ENCODE measurements at regions not wholly inside any gene's neighbourhood (a gene's known extent, or its start where the extent isn't known, plus 50 kb on each side); places are given as distances from the start of the nearest gene placed in this dataset.

GRCh38 chr5:2095011-2095410, 212.3 kb upstream of the IRX4 start:
- FAIRE-seq, result no peak
- no peak overlapping the region for H3K4ac ChIP-seq (replicated peaks; ENCODE audit: insufficient read length, low read depth, low read length)
- no peak overlapping the region for H2BK120ac ChIP-seq (replicated peaks; ENCODE audit: low read depth, low read length)
- no peak for TF ChIP-seq BACH1 (IDR thresholded peaks at IDR 0.05; ENCODE audit: low read length)
- TF ChIP-seq SAP30 (IDR thresholded peaks at IDR 0.05; ENCODE audit: insufficient read depth, insufficient replicate concordance, low read length), result no peak
- no peak for TF ChIP-seq ATF3 (IDR thresholded peaks at IDR 0.05; ENCODE audit: insufficient read depth, low read depth, low read length)
- no peak for TF ChIP-seq EGR1 (IDR thresholded peaks at IDR 0.05; ENCODE audit: borderline replicate concordance, low read depth, low read length)
- TF ChIP-seq FOSL1 (IDR thresholded peaks at IDR 0.05; ENCODE audit: insufficient read depth, low read depth, low read length), result no peak
- no peak for TF ChIP-seq BRCA1 (IDR thresholded peaks at IDR 0.05; ENCODE audit: low read depth, low read length)
- TF ChIP-seq CEBPB (IDR thresholded peaks at IDR 0.05; ENCODE audit: low read depth, low read length), result no peak
- TF ChIP-seq RNF2 (IDR thresholded peaks at IDR 0.05; ENCODE audit: borderline replicate concordance, low read depth, low read length, missing control alignments, poor library complexity, severe bottlenecking), result no peak
- no peak for TF ChIP-seq SP4 (IDR thresholded peaks at IDR 0.05; ENCODE audit: low read length)
- no peak for TF ChIP-seq USF2 (IDR thresholded peaks at IDR 0.05; ENCODE audit: low read length)
- no peak for TF ChIP-seq RAD21 (IDR thresholded peaks at IDR 0.05 in 1 of 2, conservative IDR thresholded peaks at IDR 0.05 in 1 of 2; ENCODE audit: low read depth in 2 of 2, low read length in 2 of 2)
- no peak for TF ChIP-seq EZH2 (IDR thresholded peaks at IDR 0.05; ENCODE audit: low read depth, low read length, severe bottlenecking)
- TF ChIP-seq POLR2A (IDR thresholded peaks at IDR 0.05; ENCODE audit: control extremely low read depth in 1 of 2, low read depth in 2 of 2, low read length in 2 of 2), result no peak

More at GRCh38 chr5:2095011-2095410, 212.3 kb upstream of the IRX4 start:
- Histone ChIP-seq H3K4me2 (ENCODE audit: insufficient read depth in 1 of 2, low read depth in 2 of 2, low read length in 2 of 2) (no peak overlapping the region), H4K8ac (ENCODE audit: extremely low read depth, insufficient read depth, low read length) (no peak overlapping the region), H2BK20ac (ENCODE audit: low read length) (no peak overlapping the region), H3K23ac (ENCODE audit: insufficient read length) (no peak overlapping the region), H2BK5ac (ENCODE audit: low read depth, low read length) (no peak overlapping the region), H4K5ac (ENCODE audit: insufficient read length, low read depth, low read length) (no peak overlapping the region), H3K23me2 (ENCODE audit: low read depth, low read length) (no peaks in the 10 kb centered on the region), H2BK15ac (ENCODE audit: low read length) (no peak overlapping the region), H3K9me3 (ENCODE audit: insufficient read depth in 2 of 2, low read depth in 1 of 2, low read length in 1 of 2) (no peaks in the 10 kb centered on the region), H3K18ac (ENCODE audit: extremely low read depth, low read length) (no peak overlapping the region), H4K91ac (replicated peaks; ENCODE audit: insufficient read length, low read length) (no peak overlapping the region), H4K20me1 (replicated peaks in 1 of 2; ENCODE audit: control insufficient read depth in 1 of 2, insufficient read depth in 2 of 2, low read length in 2 of 2) (no peaks in the 10 kb centered on the region), H3K27ac (ENCODE audit: low read depth, low read length) (no peak overlapping the region), H3K36me3 (ENCODE audit: control insufficient read depth in 2 of 4, insufficient read depth in 4 of 4, low read length in 3 of 4) (no peaks in the 10 kb centered on the region), H3K9ac (replicated peaks in 1 of 4; ENCODE audit: extremely low read depth in 1 of 4, low read depth in 3 of 4, low read length in 3 of 4) (no peak overlapping the region), H3K79me1 (ENCODE audit: low read depth, low read length) (no peaks in the 10 kb centered on the region), H3K27me3 (replicated peaks in 1 of 4; ENCODE audit: control insufficient read depth in 3 of 4, extremely low read depth in 1 of 4, insufficient read depth in 3 of 4, low read length in 3 of 4) (no peaks in the 10 kb centered on the region), H2AK5ac (ENCODE audit: low read depth, low read length) (no peak overlapping the region), H2AFZ (ENCODE audit: low read length) (no peak overlapping the region), H3K56ac (replicated peaks; ENCODE audit: insufficient read length, low read depth, low read length) (no peak overlapping the region), H3K4me3 (ENCODE audit: extremely low read depth in 1 of 4, insufficient read depth in 2 of 4, low read depth in 3 of 4, low read length in 4 of 4) (no peak overlapping the region), H3K14ac (ENCODE audit: insufficient read length) (no peak overlapping the region), H3K4me1 (replicated peaks in 1 of 4; ENCODE audit: control insufficient read depth in 3 of 4, insufficient read depth in 4 of 4, low read length in 3 of 4) (peaks cover 0 to 3% (median 0%) of the 10 kb centered on the region in 4 experiments; a peak in 1 of 7 replicates), H3K79me2 (ENCODE audit: control insufficient read depth in 1 of 2, insufficient read depth in 2 of 2, low read length in 2 of 2) (no peaks in the 10 kb centered on the region), H2BK12ac (ENCODE audit: low read depth, low read length) (no peak overlapping the region)
- ChIA-PET CTCF (ENCODE audit: partially characterized antibody) (no interaction called here), POLR2A (ENCODE audit: partially characterized antibody) (no interaction called here)
- 93% methylated on average over 12 of the region's 12 CpGs; no CpG with 5 or more reads in 1 of the 2 experiments for WGBS, 2 experiments (ENCODE audit: extremely low coverage in 1 of 2, insufficient coverage in 1 of 2, insufficient read length in 1 of 2, insufficient replicate concordance in 2 of 2, low coverage in 1 of 2, low lambda C conversion rate in 2 of 2, missing lambda C conversion rate in 1 of 2)
- no peak for DNase-seq (ENCODE audit: low read depth in 1 of 2, low spot score in 2 of 2)

Data from H1 (cell line).